ENCODE measurements at regions not wholly inside any gene's neighbourhood (a gene's known extent, or its start where the extent isn't known, plus 50 kb on each side); places are given as distances from the start of the nearest gene placed in this dataset.
"Not testable (repeated sequence)": the region's sequence is repeated elsewhere in the genome, so short reads cannot be mapped to it uniquely, and the experiment has no call there.

DNA sequence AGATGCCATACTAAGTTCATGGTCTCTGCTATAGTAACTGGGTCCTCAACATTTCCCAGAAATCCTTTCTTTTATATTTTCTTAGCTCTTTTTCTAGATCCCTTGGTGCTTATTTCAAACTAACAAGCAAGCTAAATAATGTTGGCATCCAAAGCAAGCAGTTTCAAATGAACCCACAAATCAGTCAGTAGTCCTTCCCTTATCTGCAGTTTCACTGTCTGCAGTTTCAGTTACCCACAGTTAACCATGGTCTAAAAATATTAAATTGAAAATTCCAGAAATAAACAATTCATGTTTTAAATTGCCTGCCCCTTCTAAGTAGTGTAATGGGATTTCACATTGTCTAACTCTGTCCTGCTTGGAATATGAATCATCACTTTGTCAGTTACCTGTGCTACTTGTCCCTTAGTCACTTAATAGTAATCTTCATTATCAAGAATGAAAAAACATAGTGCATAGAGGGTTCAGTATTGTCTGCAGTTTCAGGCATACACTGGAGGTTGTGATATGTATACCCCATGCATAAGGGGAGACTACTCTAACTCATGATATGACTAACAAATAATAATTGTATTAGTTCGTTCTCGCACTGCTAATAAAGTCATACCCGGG lies 633.7 kb downstream of the MECOM start:
- DNase-seq (ENCODE audit: low spot score), result no peak

GRCh38 chr3:169028716-169029115 lies 634.8 kb downstream of the MECOM start:
- DNase-seq (ENCODE audit: low spot score), result no peak

- DNase-seq (ENCODE audit: low spot score), result no peak
These were observed 636.8 kb downstream of the MECOM start for GRCh38 chr3:169026543-169027182.

GRCh38 chr3:169022457-169022856 lies 641.1 kb downstream of the MECOM start:
- DNase-seq (ENCODE audit: low spot score), result no peak

DNA sequence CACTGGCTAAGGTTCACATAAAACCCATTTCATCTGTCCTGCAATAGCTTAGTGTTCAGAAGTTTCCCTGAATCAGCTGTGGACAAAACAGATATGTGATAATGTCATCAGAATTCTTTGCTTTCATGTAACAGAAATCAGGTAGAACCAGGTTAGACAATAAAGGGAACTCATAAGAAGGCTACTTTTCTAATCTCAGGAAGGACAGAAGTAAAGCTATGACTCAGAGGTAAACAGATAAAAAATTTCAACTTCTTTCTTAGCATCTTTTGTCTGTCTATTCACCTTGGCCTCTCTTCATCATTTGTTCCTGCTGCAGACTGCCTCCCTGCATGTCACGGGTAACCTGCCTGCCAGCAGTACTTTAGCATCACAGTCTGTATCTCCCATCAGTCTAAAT lies 643.1 kb downstream of the MECOM start:
- DNase-seq (ENCODE audit: low spot score), result no peak

DNA sequence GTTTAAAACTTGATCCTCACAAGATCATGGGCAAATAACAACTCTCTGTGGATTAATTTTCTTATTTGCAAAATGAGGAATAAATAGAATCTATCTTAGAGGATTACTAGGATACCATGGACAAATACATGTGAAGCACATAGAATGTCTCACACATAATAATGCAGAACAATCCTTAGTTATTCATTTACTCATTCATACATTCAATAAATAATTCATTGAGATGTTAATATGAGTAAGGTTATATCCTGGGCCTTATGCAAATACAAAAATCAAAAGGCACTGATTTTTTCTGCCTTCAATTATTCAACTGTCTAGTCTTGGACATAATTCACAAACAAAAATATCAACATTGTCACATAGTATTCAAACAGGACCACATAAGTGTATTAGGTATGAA lies 654.1 kb downstream of the MECOM start:
- no peak for DNase-seq (ENCODE audit: low spot score)

- no peak for DNase-seq (ENCODE audit: low spot score)
These were observed 654.6 kb downstream of the MECOM start for GRCh38 chr3:169008776-169009358.

- DNase-seq (ENCODE audit: low spot score), result no peak
These were observed 656.4 kb downstream of the MECOM start for GRCh38 chr3:169007145-169007544.

- DNase-seq (ENCODE audit: low spot score), result not testable (repeated sequence)
These were observed 657.1 kb downstream of the MECOM start for GRCh38 chr3:169006398-169006797.

DNA sequence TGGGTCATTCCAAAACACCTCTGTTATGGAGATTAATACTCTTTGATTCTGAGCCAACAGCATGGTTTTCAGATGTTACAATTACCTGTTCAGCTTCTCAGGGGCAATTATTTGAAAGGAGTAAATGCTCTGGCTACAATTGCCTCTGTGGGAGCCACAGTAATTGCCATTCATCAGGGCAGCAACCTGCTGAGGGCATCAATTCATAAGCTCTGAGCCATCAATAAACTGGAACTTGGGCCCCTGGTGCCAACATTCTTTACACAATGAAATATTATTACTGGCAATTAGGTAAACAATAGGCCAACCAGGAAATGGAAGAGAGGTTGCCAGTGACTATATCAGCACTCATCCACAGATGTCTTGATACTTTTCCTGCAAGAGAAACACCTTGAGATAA lies 660.8 kb downstream of the MECOM start:
- no peak for DNase-seq (ENCODE audit: low spot score)

DNA sequence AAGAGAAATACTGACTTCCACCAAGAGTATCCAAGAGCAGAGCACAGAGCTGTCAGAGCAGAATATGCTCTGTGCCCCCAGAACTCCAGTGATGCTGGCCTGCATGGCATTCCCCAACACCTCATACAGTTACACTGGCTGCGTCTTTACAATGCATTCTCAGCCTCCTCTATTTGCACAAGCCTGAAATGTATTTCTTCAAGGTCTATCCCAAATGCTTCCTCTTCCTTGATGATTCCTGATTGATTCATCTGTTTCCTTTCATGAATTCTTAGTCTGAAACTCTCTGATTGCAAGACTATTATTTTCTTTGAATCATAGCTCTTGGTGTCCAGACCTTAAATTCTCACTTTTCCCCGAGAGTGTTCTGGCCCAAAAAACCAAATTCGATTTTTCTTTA lies 664.7 kb downstream of the MECOM start:
- DNase-seq (ENCODE audit: low spot score), result no peak

- no peak for DNase-seq (ENCODE audit: low spot score)
These were observed 666.0 kb downstream of the MECOM start for GRCh38 chr3:168997488-168997887.

GRCh38 chr3:168996622-168997021 lies 666.9 kb downstream of the MECOM start:
- no peak for DNase-seq (ENCODE audit: low spot score)

DNA sequence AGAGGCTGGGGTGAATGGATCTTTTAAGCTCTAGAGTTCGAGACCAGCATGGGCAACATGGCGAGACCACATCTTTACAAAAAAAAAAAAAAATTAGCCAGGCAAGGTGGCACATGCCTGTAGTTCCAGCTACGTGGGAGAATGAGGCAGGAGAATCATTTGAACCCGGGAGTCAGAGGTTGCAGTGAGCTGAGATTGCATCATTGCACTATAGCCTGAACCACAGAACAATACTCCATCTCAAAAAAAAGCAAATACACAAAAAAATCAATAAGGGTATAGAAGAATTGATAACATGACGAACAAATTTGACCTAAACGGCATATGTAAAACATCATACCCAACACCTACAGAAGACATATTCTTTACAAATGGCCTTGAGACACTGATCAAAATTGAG lies 668.4 kb downstream of the MECOM start:
- no peak for DNase-seq (ENCODE audit: low spot score)

GRCh38 chr3:168991803-168992202 lies 671.7 kb downstream of the MECOM start:
- no peak for DNase-seq (ENCODE audit: low spot score)

- DNase-seq (ENCODE audit: low spot score), result no peak
These were observed 672.9 kb downstream of the MECOM start for GRCh38 chr3:168990621-168991020.

DNA sequence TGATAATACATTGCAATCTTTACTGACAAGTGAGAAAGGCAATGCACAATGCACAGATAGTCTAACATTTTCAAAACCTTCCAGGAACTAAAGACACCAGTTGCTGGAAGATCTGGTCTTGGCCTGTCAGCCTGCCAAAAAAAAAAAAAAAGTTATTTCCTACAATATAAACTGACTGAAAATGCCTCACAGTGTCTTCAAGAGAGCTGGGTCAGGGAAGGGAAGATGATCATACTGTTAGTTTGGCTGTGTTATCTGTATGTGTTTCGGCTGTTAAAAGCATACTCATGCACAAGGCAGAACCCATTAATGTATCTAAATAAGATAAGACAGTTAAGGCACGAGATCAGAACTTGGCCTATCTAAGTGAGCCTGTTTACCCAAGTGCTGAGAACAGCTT lies 673.4 kb downstream of the MECOM start:
- DNase-seq (ENCODE audit: low spot score), result no peak

GRCh38 chr3:168989396-168989795 lies 674.1 kb downstream of the MECOM start:
- DNase-seq (ENCODE audit: low spot score), result no peak

- no peak for DNase-seq (ENCODE audit: low spot score)
These were observed 674.7 kb downstream of the MECOM start for GRCh38 chr3:168988853-168989252.

DNA sequence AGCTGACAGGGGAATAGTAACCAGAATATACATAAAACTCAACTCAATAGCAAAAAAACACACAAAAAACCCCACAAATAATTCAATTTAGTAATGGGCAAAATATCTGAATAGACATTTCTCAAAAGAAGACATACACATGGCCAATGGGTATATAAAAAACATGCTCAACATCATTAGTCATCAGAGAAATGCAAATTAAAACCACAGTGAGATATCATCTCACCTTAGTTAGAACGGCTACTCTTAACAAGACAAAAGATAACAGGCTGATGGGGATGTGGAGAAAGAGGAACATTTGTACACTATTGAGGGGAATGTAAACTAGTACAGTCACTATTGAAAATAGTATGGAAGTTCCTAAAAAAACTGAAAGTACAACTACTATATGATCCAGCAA lies 678.6 kb downstream of the MECOM start:
- DNase-seq (ENCODE audit: low spot score), result no peak

DNA sequence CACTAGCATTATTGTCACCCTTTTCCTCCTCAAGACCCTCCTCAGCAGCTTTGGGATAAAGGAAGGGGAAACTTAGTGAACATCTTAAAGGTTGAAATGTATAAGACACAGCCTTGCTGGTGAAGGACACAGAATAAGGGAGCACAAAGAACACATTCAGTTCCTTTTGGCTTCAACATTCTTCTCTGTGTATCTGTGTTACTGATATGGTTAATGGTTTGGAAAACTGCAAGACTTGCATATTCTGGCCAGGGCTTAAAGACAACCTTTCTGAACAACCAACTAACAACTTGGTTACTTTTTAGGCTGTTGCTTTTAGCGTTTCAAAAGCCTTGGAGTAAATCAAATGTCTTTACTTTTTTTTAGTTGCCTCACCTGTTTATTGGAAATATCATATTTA lies 680.5 kb downstream of the MECOM start:
- DNase-seq (ENCODE audit: low spot score), result no peak

DNA sequence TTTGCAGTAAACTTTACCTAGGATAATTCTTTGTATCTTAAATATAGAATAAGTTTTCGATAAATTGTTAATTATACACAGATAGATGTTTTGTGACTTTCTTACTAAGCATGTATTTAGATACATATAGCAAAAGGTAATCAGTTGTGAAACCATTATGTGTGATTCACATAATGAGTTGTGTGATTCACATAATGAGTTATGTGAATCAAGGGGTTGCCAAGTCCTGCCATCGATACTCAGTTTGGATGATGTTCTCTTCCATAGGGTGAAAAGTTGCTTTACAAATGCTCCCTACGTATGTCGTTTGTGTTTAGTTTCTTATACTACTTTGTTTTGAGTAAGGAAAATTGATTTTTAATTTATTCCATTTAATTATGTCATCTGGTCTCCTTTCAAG lies 682.1 kb downstream of the MECOM start:
- no peak for DNase-seq (ENCODE audit: low spot score)

DNA sequence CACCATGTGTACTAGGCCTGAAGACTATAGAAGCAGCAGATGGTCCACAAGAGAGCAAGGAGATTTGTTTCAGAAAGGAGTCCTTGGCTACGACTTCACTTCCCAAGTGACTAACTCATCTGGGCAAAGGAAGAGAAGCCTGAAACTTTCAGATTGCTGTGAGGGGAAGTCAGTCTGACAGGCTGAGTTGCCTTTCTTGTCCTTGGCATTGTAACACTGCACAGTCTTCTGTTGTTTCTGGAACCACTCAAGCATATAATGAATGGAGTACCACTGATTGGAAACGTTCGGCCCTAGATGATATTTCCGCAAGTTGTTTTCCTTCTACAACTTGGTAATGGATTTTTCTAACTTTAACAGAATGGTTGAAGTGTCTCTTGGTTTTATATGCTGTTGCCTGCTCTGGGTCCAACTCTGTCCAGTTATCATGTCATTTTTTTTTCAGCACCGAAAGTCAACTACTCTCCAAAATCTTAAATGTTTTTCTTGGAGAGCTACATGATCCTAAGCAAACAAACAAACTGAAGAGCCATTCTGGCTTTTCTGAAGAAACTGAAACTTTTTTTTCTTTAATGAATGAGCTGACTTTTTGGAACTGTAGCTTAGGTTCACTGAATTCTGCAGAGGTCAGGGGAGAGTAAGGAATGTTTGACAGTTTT lies 685.7 kb downstream of the MECOM start:
- no peak for DNase-seq (ENCODE audit: low spot score)
